ENCODE measurements at regions not wholly inside any gene's neighbourhood (a gene's known extent, or its start where the extent isn't known, plus 50 kb on each side); places are given as distances from the start of the nearest gene placed in this dataset.
"Not testable (repeated sequence)": the region's sequence is repeated elsewhere in the genome, so short reads cannot be mapped to it uniquely, and the experiment has no call there.

GRCh38 chr2:83104202-83104601 is 1354.9 kb downstream of the SUCLG1 start:
- no peak for DNase-seq (ENCODE audit: low read depth in 2 of 3, low spot score in 2 of 3)

- DNase-seq (ENCODE audit: low read depth in 2 of 3, low spot score in 2 of 3): no peak
Observed at GRCh38 chr2:83103613-83104012, 1355.5 kb downstream of the SUCLG1 start.

- not testable (repeated sequence) for DNase-seq (ENCODE audit: low read depth in 2 of 3, low spot score in 2 of 3)
Observed at GRCh38 chr2:83089051-83089450, 1370.0 kb downstream of the SUCLG1 start.

GRCh38 chr2:83085869-83086268 is 1373.2 kb downstream of the SUCLG1 start:
- no peak for DNase-seq (ENCODE audit: low read depth in 2 of 3, low spot score in 2 of 3)

GRCh38 chr2:83081826-83082690 is 1377.0 kb downstream of the SUCLG1 start:
- DNase-seq (ENCODE audit: low read depth in 2 of 3, low spot score in 2 of 3): peak in 1 of 3 donors; percentile 23

- no peak for DNase-seq (ENCODE audit: low read depth in 2 of 3, low spot score in 2 of 3)
Observed at GRCh38 chr2:83079007-83079406, 1380.1 kb downstream of the SUCLG1 start.

GRCh38 chr2:83072767-83073166 is 1386.3 kb downstream of the SUCLG1 start:
- DNase-seq (ENCODE audit: low read depth in 2 of 3, low spot score in 2 of 3): no peak

- DNase-seq (ENCODE audit: low read depth in 2 of 3, low spot score in 2 of 3): no peak
Observed at GRCh38 chr2:83071914-83072313, 1387.2 kb downstream of the SUCLG1 start.

- no peak for DNase-seq (ENCODE audit: low read depth in 2 of 3, low spot score in 2 of 3)
Observed at GRCh38 chr2:83071352-83071751, 1387.7 kb downstream of the SUCLG1 start.

- peak in 1 of 3 donors; percentile 37 for DNase-seq (ENCODE audit: low read depth in 2 of 3, low spot score in 2 of 3)
Observed at GRCh38 chr2:83069724-83070123, 1389.4 kb downstream of the SUCLG1 start.

GRCh38 chr2:83068714-83069113 is 1390.4 kb downstream of the SUCLG1 start:
- no peak for DNase-seq (ENCODE audit: low read depth in 2 of 3, low spot score in 2 of 3)

GRCh38 chr2:83067947-83068346 is 1391.1 kb downstream of the SUCLG1 start:
- no peak for DNase-seq (ENCODE audit: low read depth in 2 of 3, low spot score in 2 of 3)

GRCh38 chr2:83063933-83064332 is 1395.1 kb downstream of the SUCLG1 start:
- no peak for DNase-seq (ENCODE audit: low read depth in 2 of 3, low spot score in 2 of 3)

- DNase-seq (ENCODE audit: low read depth in 2 of 3, low spot score in 2 of 3): no peak
Observed at GRCh38 chr2:83063511-83063910, 1395.6 kb downstream of the SUCLG1 start.

- no peak for DNase-seq (ENCODE audit: low read depth in 2 of 3, low spot score in 2 of 3)
Observed at GRCh38 chr2:83058683-83059082, 1400.4 kb downstream of the SUCLG1 start.

GRCh38 chr2:83055376-83056010 is 1403.6 kb downstream of the SUCLG1 start:
- no peak for DNase-seq (ENCODE audit: low read depth in 2 of 3, low spot score in 2 of 3)

- DNase-seq (ENCODE audit: low read depth in 2 of 3, low spot score in 2 of 3): no peak
Observed at GRCh38 chr2:83054751-83055150, 1404.3 kb downstream of the SUCLG1 start.

GRCh38 chr2:83051538-83052170 is 1407.4 kb downstream of the SUCLG1 start:
- DNase-seq (ENCODE audit: low read depth in 2 of 3, low spot score in 2 of 3): no peak

- no peak for DNase-seq (ENCODE audit: low read depth in 2 of 3, low spot score in 2 of 3)
Observed at GRCh38 chr2:83042053-83042452, 1417.0 kb downstream of the SUCLG1 start.

- DNase-seq (ENCODE audit: low read depth in 2 of 3, low spot score in 2 of 3): no peak
Observed at GRCh38 chr2:83022631-83023210, 1436.4 kb downstream of the SUCLG1 start.

- DNase-seq (ENCODE audit: low read depth in 2 of 3, low spot score in 2 of 3): no peak
Observed at GRCh38 chr2:83017366-83018090, 1441.6 kb downstream of the SUCLG1 start.
